Fibroblast of the aortic adventitia (primary cell): ENCODE measurements at regions not wholly inside any gene's neighbourhood (a gene's known extent, or its start where the extent isn't known, plus 50 kb on each side); places are given as distances from the start of the nearest gene placed in this dataset. TPM values are rescaled to one million over a fixed set of nuclear protein-coding genes. Genes with fewer than 3 reads are reported as not detected.

Experiments used
- DNase-seq: peaks from one replicate; pipeline ENCODE4 v3.0.0-alpha.2; 2010; ENCODE audit warnings: low read depth
- H3K4me3 ChIP-seq: 2 replicates; pipeline ENCODE4 v1.5.1; 2011; ENCODE audit warnings: low read depth, mild to moderate bottlenecking, control low read depth, low read length, moderate library complexity
- small RNA-seq: library from RNA; depleted of rRNA; stranded (forward); fragments of <200 nt; gene quantifications from one replicate; pipeline ENCODE3, GENCODE V24; 2012
- TF ChIP-seq, protein P1 (sequence below): IDR thresholded peaks from 2 replicates; pipeline ENCODE4 v1.5.1; 2011; ENCODE audit warnings: mild to moderate bottlenecking, low read length, control low read depth, inconsistent platforms; ENCODE audit not compliant: insufficient read depth

DNA sequence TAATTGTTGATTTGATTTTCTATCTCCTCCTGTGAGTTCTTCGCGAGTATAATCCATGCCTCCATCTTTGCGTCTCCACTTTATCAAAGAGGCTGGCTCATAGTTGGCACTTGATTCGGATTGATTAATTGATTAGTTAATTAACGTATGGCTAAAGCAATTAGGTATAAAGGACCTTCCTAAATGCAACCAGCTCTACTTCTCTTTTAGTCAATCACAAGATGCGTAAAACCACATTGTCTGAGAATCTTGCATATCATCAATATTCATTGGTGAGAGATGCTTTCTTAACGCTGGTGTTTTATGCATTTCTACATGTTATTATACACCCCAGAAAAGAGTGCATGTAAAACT lies 56.4 kb upstream of the NR2F2 start:
- no peak for DNase-seq
- TF ChIP-seq, protein P1, sequence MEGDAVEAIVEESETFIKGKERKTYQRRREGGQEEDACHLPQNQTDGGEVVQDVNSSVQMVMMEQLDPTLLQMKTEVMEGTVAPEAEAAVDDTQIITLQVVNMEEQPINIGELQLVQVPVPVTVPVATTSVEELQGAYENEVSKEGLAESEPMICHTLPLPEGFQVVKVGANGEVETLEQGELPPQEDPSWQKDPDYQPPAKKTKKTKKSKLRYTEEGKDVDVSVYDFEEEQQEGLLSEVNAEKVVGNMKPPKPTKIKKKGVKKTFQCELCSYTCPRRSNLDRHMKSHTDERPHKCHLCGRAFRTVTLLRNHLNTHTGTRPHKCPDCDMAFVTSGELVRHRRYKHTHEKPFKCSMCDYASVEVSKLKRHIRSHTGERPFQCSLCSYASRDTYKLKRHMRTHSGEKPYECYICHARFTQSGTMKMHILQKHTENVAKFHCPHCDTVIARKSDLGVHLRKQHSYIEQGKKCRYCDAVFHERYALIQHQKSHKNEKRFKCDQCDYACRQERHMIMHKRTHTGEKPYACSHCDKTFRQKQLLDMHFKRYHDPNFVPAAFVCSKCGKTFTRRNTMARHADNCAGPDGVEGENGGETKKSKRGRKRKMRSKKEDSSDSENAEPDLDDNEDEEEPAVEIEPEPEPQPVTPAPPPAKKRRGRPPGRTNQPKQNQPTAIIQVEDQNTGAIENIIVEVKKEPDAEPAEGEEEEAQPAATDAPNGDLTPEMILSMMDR: no peak
- H3K4me3 ChIP-seq: no peak overlapping the region

- H3K4me3 ChIP-seq: no peak overlapping the region
- DNase-seq: peak; percentile 22
- TF ChIP-seq, protein P1: no peak
Measured at GRCh38 chr15:96274698-96275097, 55.8 kb upstream of the NR2F2 start.

- TF ChIP-seq, protein P1: no peak
- peak; percentile 77 for DNase-seq
- no peak overlapping the region for H3K4me3 ChIP-seq
Measured at GRCh38 chr15:96276438-96277210, 53.9 kb upstream of the NR2F2 start.

Small RNA genes in the stretch of these regions (small RNA-seq; reads per million reads assigned to genes)
- not detected for gene AC012409.4
- 9.6 reads per million, percentile 93 among the genes with 10 or more reads in this experiment for gene RNU2-3P
